ENCODE measurements at regions not wholly inside any gene's neighbourhood (a gene's known extent, or its start where the extent isn't known, plus 50 kb on each side); places are given as distances from the start of the nearest gene placed in this dataset.

- TF ChIP-seq, protein P1, sequence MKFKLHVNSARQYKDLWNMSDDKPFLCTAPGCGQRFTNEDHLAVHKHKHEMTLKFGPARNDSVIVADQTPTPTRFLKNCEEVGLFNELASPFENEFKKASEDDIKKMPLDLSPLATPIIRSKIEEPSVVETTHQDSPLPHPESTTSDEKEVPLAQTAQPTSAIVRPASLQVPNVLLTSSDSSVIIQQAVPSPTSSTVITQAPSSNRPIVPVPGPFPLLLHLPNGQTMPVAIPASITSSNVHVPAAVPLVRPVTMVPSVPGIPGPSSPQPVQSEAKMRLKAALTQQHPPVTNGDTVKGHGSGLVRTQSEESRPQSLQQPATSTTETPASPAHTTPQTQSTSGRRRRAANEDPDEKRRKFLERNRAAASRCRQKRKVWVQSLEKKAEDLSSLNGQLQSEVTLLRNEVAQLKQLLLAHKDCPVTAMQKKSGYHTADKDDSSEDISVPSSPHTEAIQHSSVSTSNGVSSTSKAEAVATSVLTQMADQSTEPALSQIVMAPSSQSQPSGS (IDR thresholded peaks at IDR 0.05; ENCODE audit: low read length): no peak
- TF ChIP-seq CBX3 (IDR thresholded peaks at IDR 0.05; ENCODE audit: borderline replicate concordance, low read depth) (no peak), SMAD5 (IDR thresholded peaks at IDR 0.05; ENCODE audit: low read depth) (no peak), YBX1 (IDR thresholded peaks at IDR 0.05) (no peak), ZNF207 (IDR thresholded peaks at IDR 0.05; ENCODE audit: borderline replicate concordance) (no peak), PML (IDR thresholded peaks at IDR 0.05; ENCODE audit: low read length) (no peak), CREB1 (IDR thresholded peaks at IDR 0.05; ENCODE audit: low read depth) (no peak), ZSCAN29 (IDR thresholded peaks at IDR 0.05) (no peak), MTA2 (IDR thresholded peaks at IDR 0.05; ENCODE audit: low read depth) (no peak), KLF5 (IDR thresholded peaks at IDR 0.05; ENCODE audit: partially characterized antibody) (no peak), ZBTB4 (CRISPR knock-in tag; IDR thresholded peaks at IDR 0.05) (no peak)
- TF ChIP-seq, protein P2, sequence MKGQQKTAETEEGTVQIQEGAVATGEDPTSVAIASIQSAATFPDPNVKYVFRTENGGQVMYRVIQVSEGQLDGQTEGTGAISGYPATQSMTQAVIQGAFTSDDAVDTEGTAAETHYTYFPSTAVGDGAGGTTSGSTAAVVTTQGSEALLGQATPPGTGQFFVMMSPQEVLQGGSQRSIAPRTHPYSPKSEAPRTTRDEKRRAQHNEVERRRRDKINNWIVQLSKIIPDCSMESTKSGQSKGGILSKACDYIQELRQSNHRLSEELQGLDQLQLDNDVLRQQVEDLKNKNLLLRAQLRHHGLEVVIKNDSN (IDR thresholded peaks at IDR 0.05; ENCODE audit: borderline replicate concordance, extremely low read length, insufficient read depth, low read depth, low read length): no peak
- TF ChIP-seq, protein P3, sequence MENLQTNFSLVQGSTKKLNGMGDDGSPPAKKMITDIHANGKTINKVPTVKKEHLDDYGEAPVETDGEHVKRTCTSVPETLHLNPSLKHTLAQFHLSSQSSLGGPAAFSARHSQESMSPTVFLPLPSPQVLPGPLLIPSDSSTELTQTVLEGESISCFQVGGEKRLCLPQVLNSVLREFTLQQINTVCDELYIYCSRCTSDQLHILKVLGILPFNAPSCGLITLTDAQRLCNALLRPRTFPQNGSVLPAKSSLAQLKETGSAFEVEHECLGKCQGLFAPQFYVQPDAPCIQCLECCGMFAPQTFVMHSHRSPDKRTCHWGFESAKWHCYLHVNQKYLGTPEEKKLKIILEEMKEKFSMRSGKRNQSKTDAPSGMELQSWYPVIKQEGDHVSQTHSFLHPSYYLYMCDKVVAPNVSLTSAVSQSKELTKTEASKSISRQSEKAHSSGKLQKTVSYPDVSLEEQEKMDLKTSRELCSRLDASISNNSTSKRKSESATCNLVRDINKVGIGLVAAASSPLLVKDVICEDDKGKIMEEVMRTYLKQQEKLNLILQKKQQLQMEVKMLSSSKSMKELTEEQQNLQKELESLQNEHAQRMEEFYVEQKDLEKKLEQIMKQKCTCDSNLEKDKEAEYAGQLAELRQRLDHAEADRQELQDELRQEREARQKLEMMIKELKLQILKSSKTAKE (IDR thresholded peaks at IDR 0.05; ENCODE audit: low read depth, poor library complexity, severe bottlenecking): no peak
These were observed 1048.5 kb downstream of the GALC start (continued) for GRCh38 chr14:86944434-86944833.
